ENCODE measurements at regions not wholly inside any gene's neighbourhood (a gene's known extent, or its start where the extent isn't known, plus 50 kb on each side); places are given as distances from the start of the nearest gene placed in this dataset.

- DNase-seq (ENCODE audit: low read depth in 4 of 4, low spot score in 1 of 4), result no peak
Observed at GRCh38 chr3:150104564-150104963, 133.9 kb upstream of the PFN2 start.

GRCh38 chr3:150101016-150101415 lies 130.3 kb upstream of the PFN2 start:
- no peak for DNase-seq (ENCODE audit: low read depth in 4 of 4, low spot score in 1 of 4)

DNA sequence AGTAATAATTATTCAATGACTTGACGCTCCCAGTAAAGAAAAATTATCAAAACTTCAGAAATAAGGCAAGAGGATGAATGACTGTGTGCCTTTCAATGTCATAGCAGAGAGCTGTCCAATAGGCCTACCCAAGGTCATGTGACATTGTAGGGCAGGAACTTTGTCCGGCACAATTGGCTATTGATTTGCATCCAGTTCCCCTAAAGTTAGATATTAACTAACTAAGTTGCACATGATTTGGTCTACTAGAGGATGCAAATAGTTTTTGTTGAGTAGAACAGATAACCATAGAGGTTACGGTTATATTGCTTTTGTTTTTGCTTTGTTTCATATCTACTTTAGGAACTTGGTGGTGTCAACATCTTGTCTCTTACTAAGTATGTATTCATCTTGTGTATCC lies 127.9 kb upstream of the PFN2 start:
- DNase-seq (ENCODE audit: low read depth in 4 of 4, low spot score in 1 of 4), result no peak

- DNase-seq (ENCODE audit: low read depth in 4 of 4, low spot score in 1 of 4), result no peak
Observed at GRCh38 chr3:150097588-150097890, 126.8 kb upstream of the PFN2 start.

DNA sequence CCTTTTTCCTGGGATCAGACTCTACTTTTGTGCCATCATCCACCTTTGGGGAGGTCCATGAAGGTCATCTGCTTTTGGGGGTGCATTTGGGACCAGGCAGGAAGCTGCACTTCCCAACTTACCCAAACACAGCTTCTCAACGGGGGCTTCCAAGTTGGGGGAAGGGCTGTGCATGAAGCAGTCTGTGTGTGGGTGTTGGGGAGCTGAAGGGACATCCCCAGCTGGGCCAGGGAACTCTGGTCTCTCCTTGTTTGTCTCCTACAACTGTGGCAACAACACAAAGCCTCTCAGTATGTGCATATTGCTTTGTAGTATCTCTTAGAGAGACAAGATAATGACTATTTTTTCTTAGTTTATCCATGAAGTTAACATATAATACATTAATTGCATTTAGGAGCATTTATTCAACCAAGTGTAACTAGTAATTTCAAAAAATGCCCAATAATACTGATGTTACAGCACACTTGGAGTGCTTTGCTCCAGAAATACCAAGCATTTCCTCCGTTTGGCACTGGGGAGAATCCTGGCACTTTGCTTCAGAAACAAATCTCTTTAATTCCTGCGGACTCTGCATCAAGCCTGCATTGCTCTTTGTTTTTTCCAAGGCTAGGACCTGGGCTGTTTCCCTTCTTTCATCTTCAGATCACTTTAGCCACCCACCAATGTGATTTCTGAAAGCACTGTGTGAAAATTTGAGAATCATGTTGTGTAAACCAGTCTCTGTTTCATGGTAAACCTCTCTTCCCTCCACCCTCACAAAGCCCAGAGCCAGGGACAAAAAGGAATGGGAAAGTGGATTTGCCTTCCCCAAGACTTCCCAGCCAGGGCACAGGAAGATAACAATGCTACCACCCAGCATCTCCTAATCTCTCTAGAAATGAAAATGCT lies 126.2 kb upstream of the PFN2 start:
- DNase-seq (ENCODE audit: low read depth in 4 of 4, low spot score in 1 of 4), result no peak

DNA sequence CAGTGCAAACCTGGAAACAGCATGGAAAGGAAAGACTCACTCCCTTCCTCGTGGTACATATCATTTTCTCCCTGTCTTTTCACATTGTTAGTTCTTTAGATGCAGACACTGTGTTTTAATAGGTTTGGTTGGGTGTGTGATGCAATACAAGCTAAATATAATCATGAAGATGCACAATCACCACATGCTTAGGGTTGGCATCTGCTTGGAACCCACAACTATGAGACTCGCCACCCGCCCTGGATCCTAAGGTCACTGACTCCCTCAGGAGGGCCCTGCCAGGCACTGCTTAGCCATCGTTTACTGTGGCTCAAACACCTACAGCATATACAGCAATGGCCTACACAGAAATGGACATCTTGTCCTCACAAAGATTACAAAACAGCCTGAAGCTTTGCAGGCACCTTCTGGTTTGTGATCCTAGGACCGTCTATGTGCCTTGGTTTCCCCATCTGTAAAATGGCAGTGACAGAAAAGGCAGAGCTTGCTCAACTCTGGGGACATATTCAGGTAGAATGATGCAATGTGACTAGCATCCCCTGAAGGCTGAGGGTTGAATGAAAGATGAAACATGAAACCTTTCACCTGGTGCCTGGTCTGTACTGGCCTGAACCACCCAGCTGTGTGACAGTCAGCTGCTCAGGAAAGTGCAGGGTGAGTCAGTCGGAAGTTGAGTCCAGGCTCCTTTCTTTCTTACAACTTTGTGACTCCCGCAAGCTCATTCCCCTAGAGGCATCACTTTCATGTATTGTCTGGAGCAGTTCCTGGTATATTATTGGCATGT lies 123.6 kb upstream of the PFN2 start:
- DNase-seq (ENCODE audit: low read depth in 4 of 4, low spot score in 1 of 4), result no peak

DNA sequence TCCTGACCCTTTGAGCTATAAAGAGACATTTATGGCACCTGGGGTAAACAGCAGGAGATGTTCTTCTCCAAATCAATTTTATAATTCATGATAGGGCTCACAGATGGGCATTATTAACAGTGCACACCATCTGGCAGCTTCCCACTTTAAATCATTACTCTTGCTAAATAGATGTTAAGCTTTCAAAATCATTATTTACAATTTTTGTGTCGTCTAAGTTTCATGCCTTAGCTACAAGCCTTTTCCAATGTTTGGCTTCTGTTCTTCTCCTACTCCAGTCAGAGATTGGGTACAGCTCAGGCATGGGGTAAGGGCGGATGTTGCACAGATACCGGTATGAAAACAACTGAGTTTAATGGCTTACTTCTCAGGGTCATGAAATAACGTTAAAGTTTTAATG lies 120.9 kb upstream of the PFN2 start:
- no peak for DNase-seq (ENCODE audit: low read depth in 4 of 4, low spot score in 1 of 4)

GRCh38 chr3:150090877-150091276 lies 120.2 kb upstream of the PFN2 start:
- DNase-seq (ENCODE audit: low read depth in 4 of 4, low spot score in 1 of 4), result no peak

GRCh38 chr3:150090006-150090405 lies 119.3 kb upstream of the PFN2 start:
- no peak for DNase-seq (ENCODE audit: low read depth in 4 of 4, low spot score in 1 of 4)

- no peak for DNase-seq (ENCODE audit: low read depth in 4 of 4, low spot score in 1 of 4)
Observed at GRCh38 chr3:150084128-150084527, 113.4 kb upstream of the PFN2 start.

DNA sequence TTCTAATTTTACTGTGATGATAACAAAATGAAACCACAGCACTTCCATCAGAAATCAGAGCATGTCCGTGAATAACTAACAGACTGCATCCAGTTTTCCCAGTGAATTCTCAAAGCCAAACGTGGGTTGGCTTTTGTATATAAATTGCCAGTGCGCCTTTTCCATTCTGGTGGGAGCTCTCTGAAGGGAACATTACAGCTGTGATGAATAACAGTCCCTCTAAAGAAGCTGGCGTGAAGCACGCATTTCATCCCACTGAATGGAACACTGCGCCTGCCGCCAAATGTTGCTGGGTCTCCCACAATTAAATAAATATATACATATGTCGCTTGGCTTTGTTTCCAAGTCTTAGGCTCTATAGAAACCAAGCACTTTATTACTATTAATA lies 113.0 kb upstream of the PFN2 start:
- DNase-seq (ENCODE audit: low read depth in 4 of 4, low spot score in 1 of 4), result no peak

DNA sequence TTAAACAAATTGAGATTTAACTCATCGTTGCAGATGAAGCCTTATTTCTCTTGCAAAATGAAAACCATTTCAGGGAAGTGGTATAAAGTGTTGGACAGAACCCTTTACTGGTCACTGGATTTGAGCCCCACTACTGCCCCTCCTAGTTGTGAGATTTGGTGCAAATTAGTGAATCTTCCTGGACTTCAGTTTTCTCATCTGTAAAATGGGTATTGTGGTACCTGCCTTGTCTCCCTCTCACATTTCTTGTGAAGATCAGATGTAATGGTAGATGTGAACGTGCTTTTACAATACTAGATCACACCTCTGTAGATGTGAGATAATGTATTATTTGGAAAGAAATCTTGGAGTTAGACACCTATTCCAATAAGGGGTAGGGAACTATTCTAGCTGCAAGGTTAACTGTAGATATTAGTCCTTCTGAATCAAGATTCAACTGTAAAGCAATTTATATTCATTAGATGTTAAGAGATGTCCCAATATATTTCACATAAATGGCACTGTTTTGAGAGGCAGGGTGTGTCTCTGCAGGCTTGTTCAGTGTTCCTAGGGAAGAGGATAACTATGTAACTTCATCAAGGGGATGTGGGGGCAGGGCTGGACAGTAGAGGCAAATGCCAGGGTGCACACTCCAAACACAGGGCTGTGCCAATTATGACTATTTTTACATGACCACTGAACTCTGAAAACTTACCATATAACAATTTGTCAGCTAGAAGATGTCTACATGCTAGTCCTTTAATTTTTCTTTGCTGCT lies 112.4 kb upstream of the PFN2 start:
- DNase-seq (ENCODE audit: low read depth in 4 of 4, low spot score in 1 of 4), result no peak

- DNase-seq (ENCODE audit: low read depth in 4 of 4, low spot score in 1 of 4), result no peak
Observed at GRCh38 chr3:150081084-150081483, 110.4 kb upstream of the PFN2 start.

GRCh38 chr3:150080058-150080730 lies 109.5 kb upstream of the PFN2 start:
- DNase-seq (ENCODE audit: low read depth in 4 of 4, low spot score in 1 of 4), result no peak

- DNase-seq (ENCODE audit: low read depth in 4 of 4, low spot score in 1 of 4), result no peak
Observed at GRCh38 chr3:150079029-150079739, 108.5 kb upstream of the PFN2 start.

DNA sequence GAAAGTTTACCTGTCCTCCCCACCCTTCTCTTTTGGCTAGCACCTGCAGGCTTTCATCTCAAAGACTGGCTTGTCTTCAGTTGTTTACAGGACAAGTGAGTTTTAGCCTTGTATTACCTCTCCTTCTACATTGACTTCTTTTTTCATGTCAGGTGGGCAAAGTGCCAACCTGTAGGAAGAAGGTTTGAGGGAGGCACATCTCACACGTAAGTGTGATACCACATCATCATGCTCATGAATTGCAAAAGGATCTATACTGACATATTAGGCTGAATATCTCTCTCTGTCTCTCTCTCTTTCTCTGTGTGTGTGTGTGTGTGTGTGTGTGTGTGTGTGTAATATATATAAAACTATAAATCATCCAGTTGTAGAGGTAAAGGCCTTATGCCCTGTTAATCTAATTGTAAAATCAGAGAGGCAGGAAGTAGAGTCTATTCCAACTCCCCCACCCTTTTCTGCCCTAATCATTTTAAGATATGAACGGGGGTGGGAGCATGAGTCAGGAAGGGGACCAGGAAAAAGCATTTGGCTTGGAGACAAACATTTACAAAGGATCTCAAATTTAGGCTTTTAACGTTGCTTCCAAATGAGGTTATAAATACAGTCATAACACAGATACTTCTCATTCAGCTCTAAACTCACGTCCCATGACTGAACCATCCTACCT lies 107.0 kb upstream of the PFN2 start:
- DNase-seq (ENCODE audit: low read depth in 4 of 4, low spot score in 1 of 4), result no peak

DNA sequence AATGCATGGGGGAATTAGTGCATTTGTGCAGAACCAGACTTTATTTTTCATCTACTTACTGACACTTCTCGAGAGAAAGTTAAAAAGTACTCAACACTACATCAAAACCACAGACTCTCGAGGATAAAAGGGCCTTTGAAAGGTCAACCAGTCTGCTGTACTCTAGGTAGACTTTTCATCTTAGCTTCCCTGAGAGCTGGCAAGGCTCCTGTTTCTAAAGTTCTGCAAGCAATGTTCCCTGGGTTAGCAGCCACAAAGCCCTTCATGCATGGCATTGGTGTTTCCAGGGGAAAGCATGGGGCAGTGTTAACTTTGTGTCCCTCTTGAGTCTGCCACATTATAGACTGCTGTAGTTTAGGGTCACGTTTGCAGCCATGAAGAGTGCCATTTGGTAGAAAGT lies 106.4 kb upstream of the PFN2 start:
- no peak for DNase-seq (ENCODE audit: low read depth in 4 of 4, low spot score in 1 of 4)

DNA sequence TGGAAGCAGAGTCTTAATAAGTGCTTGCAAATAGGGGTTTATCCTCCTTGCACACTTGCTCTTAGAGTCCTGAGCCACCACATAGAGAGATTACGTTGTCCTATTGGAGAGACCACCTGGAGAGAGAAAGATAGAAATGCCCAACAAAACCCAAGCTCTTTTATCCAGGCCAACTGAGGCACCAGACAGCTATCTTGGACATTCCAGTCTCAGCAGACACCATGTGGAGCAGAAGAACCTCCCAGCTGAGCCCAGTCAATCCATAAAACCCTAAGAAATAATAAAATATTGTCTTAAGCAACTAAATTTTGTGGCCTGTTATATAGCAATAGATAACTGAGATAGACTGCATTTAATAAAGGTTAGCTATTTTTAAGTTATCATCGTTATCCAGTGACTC lies 105.7 kb upstream of the PFN2 start:
- DNase-seq (ENCODE audit: low read depth in 4 of 4, low spot score in 1 of 4), result no peak

DNA sequence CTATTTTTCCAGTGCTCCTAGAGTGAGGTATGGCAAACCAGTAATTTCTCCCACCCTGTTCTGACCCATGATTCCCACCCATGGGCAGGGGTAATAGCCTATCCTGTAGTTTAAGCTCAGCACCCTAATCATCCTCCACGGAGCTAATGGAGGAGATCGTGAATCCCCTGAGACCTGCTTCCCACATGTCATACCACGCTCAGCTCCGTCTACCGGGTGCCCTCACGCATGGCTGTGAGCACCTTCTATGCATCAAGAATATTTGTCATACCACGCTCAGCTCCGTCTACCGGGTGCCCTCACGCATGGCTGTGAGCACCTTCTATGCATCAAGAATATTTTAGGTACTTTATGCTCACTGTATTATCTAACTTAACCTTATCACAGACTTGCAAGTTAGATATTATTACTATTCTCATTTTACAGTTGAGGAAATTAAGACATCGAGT lies 104.7 kb upstream of the PFN2 start:
- DNase-seq (ENCODE audit: low read depth in 4 of 4, low spot score in 1 of 4), result no peak

All from stimulated activated CD4-positive, alpha-beta T cell treated with anti-CD3 and anti-CD28 coated beads, Interleukin-1b, Interleukin-23, amount 100 ng/mL, for 24 hours (primary cell).